ENCODE measurements at regions not wholly inside any gene's neighbourhood (a gene's known extent, or its start where the extent isn't known, plus 50 kb on each side); places are given as distances from the start of the nearest gene placed in this dataset.

GRCh38 chr1:62917314-62917713 is 133.4 kb downstream of the ATG4C start:
- H3K4me3 ChIP-seq (ENCODE audit: low read length), result no peak overlapping the region

GRCh38 chr1:62917805-62918204 is 133.9 kb downstream of the ATG4C start:
- peaks cover 10% of the 10 kb centered on the region for H3K4me1 ChIP-seq (ENCODE audit: control insufficient read depth, low read depth, low read length)
- no peaks in the 10 kb centered on the region for H3K36me3 ChIP-seq (ENCODE audit: control insufficient read depth, low read depth, low read length)
- H3K27me3 ChIP-seq (ENCODE audit: control insufficient read depth, insufficient read depth, low read length), result no peaks in the 10 kb centered on the region
- no peak overlapping the region for H3K27ac ChIP-seq (ENCODE audit: low read length)
- H3K4me3 ChIP-seq (ENCODE audit: low read length), result no peak overlapping the region
- no peak overlapping the region for H3K9ac ChIP-seq (ENCODE audit: low read length)
- H3K9me3 ChIP-seq (ENCODE audit: control insufficient read depth, low read depth, low read length), result no peaks in the 10 kb centered on the region

More at GRCh38 chr1:62917314-62917713, 133.4 kb downstream of the ATG4C start:
- Histone ChIP-seq H3K4me1 (ENCODE audit: control insufficient read depth, low read depth, low read length) (peaks cover 10% of the 10 kb centered on the region), H3K27ac (ENCODE audit: low read length) (no peak overlapping the region), H3K9me3 (ENCODE audit: control insufficient read depth, low read depth, low read length) (no peaks in the 10 kb centered on the region), H3K9ac (ENCODE audit: low read length) (no peak overlapping the region), H3K27me3 (ENCODE audit: control insufficient read depth, insufficient read depth, low read length) (no peaks in the 10 kb centered on the region), H3K36me3 (ENCODE audit: control insufficient read depth, low read depth, low read length) (no peaks in the 10 kb centered on the region)

DNA sequence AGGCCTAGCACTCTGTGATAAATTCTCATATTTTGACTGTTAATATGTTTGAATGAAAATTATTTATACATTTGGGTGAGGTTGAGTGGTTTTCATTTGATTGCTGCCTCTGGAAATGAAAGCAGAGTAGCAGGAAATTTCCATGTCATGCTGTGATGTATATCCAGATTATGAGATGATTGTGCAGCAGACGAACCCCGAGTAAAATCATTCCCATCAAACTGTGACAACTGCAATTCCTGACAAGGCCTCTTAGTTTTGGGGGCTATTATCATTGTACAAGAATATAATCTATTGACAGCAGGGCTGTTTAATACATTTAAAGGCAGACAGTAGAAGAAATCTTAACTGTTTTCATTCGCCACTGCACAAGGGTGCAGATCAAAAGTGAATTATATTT is 134.8 kb downstream of the ATG4C start:
- H3K9me3 ChIP-seq (ENCODE audit: control insufficient read depth, low read depth, low read length), result no peaks in the 10 kb centered on the region
- H3K4me3 ChIP-seq (ENCODE audit: low read length), result no peak overlapping the region
- H3K4me1 ChIP-seq (ENCODE audit: control insufficient read depth, low read depth, low read length), result peaks cover 10% of the 10 kb centered on the region
- H3K27me3 ChIP-seq (ENCODE audit: control insufficient read depth, insufficient read depth, low read length), result no peaks in the 10 kb centered on the region
- no peaks in the 10 kb centered on the region for H3K36me3 ChIP-seq (ENCODE audit: control insufficient read depth, low read depth, low read length)
- H3K9ac ChIP-seq (ENCODE audit: low read length), result no peak overlapping the region
- no peak overlapping the region for H3K27ac ChIP-seq (ENCODE audit: low read length)

DNA sequence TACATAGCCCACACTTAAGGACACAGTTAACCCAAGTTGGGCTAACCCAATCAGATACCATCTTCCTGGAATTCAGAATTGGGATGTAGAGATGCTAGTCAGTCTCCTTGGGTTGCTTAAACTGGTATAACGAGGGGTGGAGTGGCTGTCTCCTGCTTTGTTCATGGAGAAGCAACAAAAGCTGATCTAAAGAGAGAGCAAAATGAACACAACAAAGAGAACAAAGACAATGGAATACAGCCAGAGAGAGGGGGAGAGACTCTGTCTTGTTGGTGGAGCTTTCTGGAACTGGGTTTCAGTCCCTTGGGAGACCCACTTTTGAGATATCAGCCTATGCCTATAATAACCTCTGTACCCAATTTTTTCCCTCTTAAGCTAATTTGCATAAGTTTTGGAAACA is 138.1 kb downstream of the ATG4C start:
- H3K4me1 ChIP-seq (ENCODE audit: control insufficient read depth, low read depth, low read length), result peaks cover 10% of the 10 kb centered on the region
- H3K27me3 ChIP-seq (ENCODE audit: control insufficient read depth, insufficient read depth, low read length), result no peaks in the 10 kb centered on the region
- no peaks in the 10 kb centered on the region for H3K36me3 ChIP-seq (ENCODE audit: control insufficient read depth, low read depth, low read length)
- H3K27ac ChIP-seq (ENCODE audit: low read length), result no peak overlapping the region
- H3K9ac ChIP-seq (ENCODE audit: low read length), result no peak overlapping the region
- H3K9me3 ChIP-seq (ENCODE audit: control insufficient read depth, low read depth, low read length), result no peaks in the 10 kb centered on the region
- no peak overlapping the region for H3K4me3 ChIP-seq (ENCODE audit: low read length)

GRCh38 chr1:62924983-62925790 is 141.3 kb downstream of the ATG4C start:
- no peaks in the 10 kb centered on the region for H3K9me3 ChIP-seq (ENCODE audit: control insufficient read depth, low read depth, low read length)
- no peaks in the 10 kb centered on the region for H3K36me3 ChIP-seq (ENCODE audit: control insufficient read depth, low read depth, low read length)
- H3K4me3 ChIP-seq (ENCODE audit: low read length), result no peak overlapping the region
- H3K27ac ChIP-seq (ENCODE audit: low read length), result no peak overlapping the region
- H3K27me3 ChIP-seq (ENCODE audit: control insufficient read depth, insufficient read depth, low read length), result no peaks in the 10 kb centered on the region
- no peak overlapping the region for H3K9ac ChIP-seq (ENCODE audit: low read length)
- no peaks in the 10 kb centered on the region for H3K4me1 ChIP-seq (ENCODE audit: control insufficient read depth, low read depth, low read length)

DNA sequence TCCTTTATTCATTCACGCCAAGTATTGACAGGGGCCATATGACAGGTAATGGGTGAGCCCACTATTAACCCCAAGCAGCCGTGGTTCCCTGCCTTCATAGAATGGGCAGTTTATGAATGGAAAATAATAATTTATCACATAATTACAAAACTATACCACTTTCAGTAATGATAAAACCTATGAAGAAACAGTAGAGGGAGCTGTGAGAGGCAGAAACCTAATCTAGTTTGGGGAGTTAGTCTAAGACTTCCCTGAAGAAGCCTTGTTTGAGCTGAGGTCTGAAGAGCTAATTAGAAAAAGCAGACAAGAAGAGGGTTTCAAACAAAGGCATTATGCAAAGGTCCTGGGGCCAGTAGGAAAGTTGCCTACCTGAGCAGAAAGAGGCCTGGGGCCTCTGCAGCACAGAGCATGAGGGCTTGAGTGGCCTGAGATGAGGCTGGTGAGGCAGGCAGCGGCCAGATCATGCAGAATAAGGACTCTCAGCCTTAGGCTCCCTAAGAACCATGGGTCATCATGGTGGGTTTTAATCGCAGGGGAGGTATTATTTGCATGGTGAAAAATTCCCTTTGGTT is 142.8 kb downstream of the ATG4C start:
- no peaks in the 10 kb centered on the region for H3K36me3 ChIP-seq (ENCODE audit: control insufficient read depth, low read depth, low read length)
- H3K9me3 ChIP-seq (ENCODE audit: control insufficient read depth, low read depth, low read length), result no peaks in the 10 kb centered on the region
- no peak overlapping the region for H3K27ac ChIP-seq (ENCODE audit: low read length)
- H3K27me3 ChIP-seq (ENCODE audit: control insufficient read depth, insufficient read depth, low read length), result no peaks in the 10 kb centered on the region
- H3K4me1 ChIP-seq (ENCODE audit: control insufficient read depth, low read depth, low read length), result no peaks in the 10 kb centered on the region
- no peak overlapping the region for H3K4me3 ChIP-seq (ENCODE audit: low read length)
- H3K9ac ChIP-seq (ENCODE audit: low read length), result no peak overlapping the region

DNA sequence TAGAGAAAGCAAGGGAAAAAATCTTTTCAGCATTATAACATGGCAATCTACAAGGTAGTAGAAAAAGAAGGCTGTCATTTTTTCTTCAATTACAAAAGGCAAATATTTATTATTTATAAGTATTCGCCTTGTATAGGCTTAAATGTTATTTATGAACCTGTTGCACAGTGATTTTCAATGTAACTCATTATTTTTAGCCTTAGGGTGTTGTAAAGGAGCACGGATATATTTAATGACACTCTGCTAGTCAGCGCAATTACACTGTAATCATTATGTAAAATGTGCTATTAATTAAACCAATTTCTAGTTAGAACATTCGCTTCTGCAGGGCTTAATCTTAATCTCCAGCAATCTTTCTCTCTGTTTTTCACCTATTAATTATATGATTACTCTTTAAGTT is 145.0 kb downstream of the ATG4C start:
- Histone ChIP-seq H3K27ac (ENCODE audit: low read length) (no peak overlapping the region), H3K27me3 (ENCODE audit: control insufficient read depth, insufficient read depth, low read length) (no peaks in the 10 kb centered on the region), H3K36me3 (ENCODE audit: control insufficient read depth, low read depth, low read length) (no peaks in the 10 kb centered on the region), H3K4me3 (ENCODE audit: low read length) (no peak overlapping the region), H3K9me3 (ENCODE audit: control insufficient read depth, low read depth, low read length) (no peaks in the 10 kb centered on the region), H3K4me1 (ENCODE audit: control insufficient read depth, low read depth, low read length) (no peaks in the 10 kb centered on the region), H3K9ac (ENCODE audit: low read length) (no peak overlapping the region)

- Histone ChIP-seq H3K4me1 (ENCODE audit: control insufficient read depth, low read depth, low read length) (no peaks in the 10 kb centered on the region), H3K9me3 (ENCODE audit: control insufficient read depth, low read depth, low read length) (no peaks in the 10 kb centered on the region), H3K27me3 (ENCODE audit: control insufficient read depth, insufficient read depth, low read length) (no peaks in the 10 kb centered on the region), H3K4me3 (ENCODE audit: low read length) (no peak overlapping the region), H3K9ac (ENCODE audit: low read length) (no peak overlapping the region), H3K36me3 (ENCODE audit: control insufficient read depth, low read depth, low read length) (no peaks in the 10 kb centered on the region), H3K27ac (ENCODE audit: low read length) (no peak overlapping the region)
These were observed 153.8 kb downstream of the ATG4C start for GRCh38 chr1:62937634-62938296.

GRCh38 chr1:62941780-62942179 is 157.8 kb downstream of the ATG4C start:
- Histone ChIP-seq H3K9ac (ENCODE audit: low read length) (no peak overlapping the region), H3K27ac (ENCODE audit: low read length) (no peak overlapping the region), H3K27me3 (ENCODE audit: control insufficient read depth, insufficient read depth, low read length) (no peaks in the 10 kb centered on the region), H3K4me1 (ENCODE audit: control insufficient read depth, low read depth, low read length) (no peaks in the 10 kb centered on the region), H3K36me3 (ENCODE audit: control insufficient read depth, low read depth, low read length) (no peaks in the 10 kb centered on the region), H3K4me3 (ENCODE audit: low read length) (no peak overlapping the region), H3K9me3 (ENCODE audit: control insufficient read depth, low read depth, low read length) (no peaks in the 10 kb centered on the region)

GRCh38 chr1:62946511-62946910 is 162.6 kb downstream of the ATG4C start:
- H3K9ac ChIP-seq (ENCODE audit: low read length), result no peak overlapping the region
- H3K9me3 ChIP-seq (ENCODE audit: control insufficient read depth, low read depth, low read length), result no peaks in the 10 kb centered on the region
- H3K4me1 ChIP-seq (ENCODE audit: control insufficient read depth, low read depth, low read length), result no peaks in the 10 kb centered on the region
- H3K27ac ChIP-seq (ENCODE audit: low read length), result no peak overlapping the region
- H3K27me3 ChIP-seq (ENCODE audit: control insufficient read depth, insufficient read depth, low read length), result no peaks in the 10 kb centered on the region
- H3K4me3 ChIP-seq (ENCODE audit: low read length), result no peak overlapping the region
- no peaks in the 10 kb centered on the region for H3K36me3 ChIP-seq (ENCODE audit: control insufficient read depth, low read depth, low read length)

- Histone ChIP-seq H3K4me1 (ENCODE audit: control insufficient read depth, low read depth, low read length) (peaks cover 20% of the 10 kb centered on the region), H3K36me3 (ENCODE audit: control insufficient read depth, low read depth, low read length) (no peaks in the 10 kb centered on the region), H3K9me3 (ENCODE audit: control insufficient read depth, low read depth, low read length) (no peaks in the 10 kb centered on the region), H3K4me3 (ENCODE audit: low read length) (no peak overlapping the region), H3K27ac (ENCODE audit: low read length) (no peak overlapping the region), H3K9ac (ENCODE audit: low read length) (no peak overlapping the region), H3K27me3 (ENCODE audit: control insufficient read depth, insufficient read depth, low read length) (no peaks in the 10 kb centered on the region)
These were observed 167.5 kb downstream of the ATG4C start for GRCh38 chr1:62951428-62951827.
